Uterus (tissue), 3 donors: ENCODE measurements at regions not wholly inside any gene's neighbourhood (a gene's known extent, or its start where the extent isn't known, plus 50 kb on each side); places are given as distances from the start of the nearest gene placed in this dataset.

Source experiments
- DNase-seq, 2 donors: peaks; one replicate each; pipeline ENCODE4 v3.0.0-alpha.2; 2019 to 2020
- H3K27ac ChIP-seq, 2 donors: fragments of 200-600 bp; sonication (generic); 1 replicate in 1 of 2; 2 replicates in 1 of 2; pipeline ENCODE4 v1.5.1; 2016 to 2018
- H3K27me3 ChIP-seq, 2 donors: fragments of 200-600 bp; sonication (generic); one replicate each; pipeline ENCODE4 v1.5.1; 2018 to 2019; ENCODE audit warnings: control low read depth in 1 of 2
- H3K36me3 ChIP-seq, 2 donors: fragments of 200-600 bp; sonication (generic); one replicate each; pipeline ENCODE4 v1.5.1; 2019; ENCODE audit warnings: control low read depth in 1 of 2
- H3K4me1 ChIP-seq, 2 donors: fragments of 200-600 bp; sonication (generic); one replicate each; pipeline ENCODE4 v1.5.1; 2018 to 2019; ENCODE audit warnings: control low read depth in 1 of 2
- H3K4me3 ChIP-seq, 2 donors: fragments of 200-600 bp; sonication (generic); 1 replicate in 1 of 2; 2 replicates in 1 of 2; pipeline ENCODE4 v1.5.1; 2018 to 2019; ENCODE audit warnings: mild to moderate bottlenecking in 1 of 2
- H3K9me3 ChIP-seq, 2 donors: fragments of 200-600 bp; sonication (generic); one replicate each; pipeline ENCODE4 v1.5.1; 2019; ENCODE audit warnings: control low read depth in 1 of 2
- POLR2A ChIP-seq, 2 donors: fragments of 450-650 bp; IDR thresholded peaks; one replicate each; pipeline ENCODE4 v1.6.1; 2016; ENCODE audit warnings: antibody characterized with exemption in 2 of 2, mild to moderate bottlenecking in 1 of 2, moderate library complexity in 1 of 2
- intact Hi-C: fragments of 100-400 bp; cut with DNase I; formaldehyde crosslinking; loops from one replicate; pipeline ENCODE4 v1.15.1; 2023; ENCODE audit warnings: low total_unique reads
- TF ChIP-seq, protein P1 (sequence below), 4 experiments: fragments of 200-600 bp in 2 of 4; fragments of 450-650 bp in 2 of 4; sonication (generic) in 2 of 4; IDR thresholded peaks; one replicate each; pipeline ENCODE4 v1.5.1; 2016 to 2019; ENCODE audit warnings: antibody characterized with exemption in 4 of 4, mild to moderate bottlenecking in 2 of 4, moderate library complexity in 1 of 4
- donor health status: DM: yes; HTN: yes; CAD: no.

DNA sequence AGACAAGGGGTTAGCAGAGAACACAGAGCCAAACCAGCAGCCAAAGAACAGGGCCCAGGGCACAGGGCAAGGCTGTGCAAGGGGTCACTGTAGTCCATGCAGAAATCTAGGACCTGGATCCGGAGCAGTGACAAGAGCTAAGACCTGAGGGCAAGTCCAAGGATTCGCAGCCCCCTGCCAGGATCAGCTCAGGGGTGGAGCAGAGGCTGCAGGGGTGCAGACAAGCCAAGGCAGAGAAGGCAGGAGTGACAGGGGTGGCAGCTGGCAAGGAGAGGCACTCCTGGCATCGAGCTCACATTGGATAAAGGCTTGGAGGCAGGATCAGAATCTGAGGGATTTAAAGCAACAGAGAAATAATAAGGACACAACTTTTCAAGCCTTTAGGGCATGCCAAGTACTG, 80.7 kb upstream of the NANOS1 start:
- no peak for DNase-seq
- H3K27me3 ChIP-seq: no peaks in the 10 kb centered on the region
- intact Hi-C loops: no loop called here
- no peaks in the 10 kb centered on the region for H3K4me1 ChIP-seq
- no peaks in the 10 kb centered on the region for H3K36me3 ChIP-seq
- no peak overlapping the region for H3K4me3 ChIP-seq
- H3K27ac ChIP-seq: no peak overlapping the region
- TF ChIP-seq POLR2A (IDR thresholded peaks at IDR 0.05): no peak
- TF ChIP-seq, protein P1, sequence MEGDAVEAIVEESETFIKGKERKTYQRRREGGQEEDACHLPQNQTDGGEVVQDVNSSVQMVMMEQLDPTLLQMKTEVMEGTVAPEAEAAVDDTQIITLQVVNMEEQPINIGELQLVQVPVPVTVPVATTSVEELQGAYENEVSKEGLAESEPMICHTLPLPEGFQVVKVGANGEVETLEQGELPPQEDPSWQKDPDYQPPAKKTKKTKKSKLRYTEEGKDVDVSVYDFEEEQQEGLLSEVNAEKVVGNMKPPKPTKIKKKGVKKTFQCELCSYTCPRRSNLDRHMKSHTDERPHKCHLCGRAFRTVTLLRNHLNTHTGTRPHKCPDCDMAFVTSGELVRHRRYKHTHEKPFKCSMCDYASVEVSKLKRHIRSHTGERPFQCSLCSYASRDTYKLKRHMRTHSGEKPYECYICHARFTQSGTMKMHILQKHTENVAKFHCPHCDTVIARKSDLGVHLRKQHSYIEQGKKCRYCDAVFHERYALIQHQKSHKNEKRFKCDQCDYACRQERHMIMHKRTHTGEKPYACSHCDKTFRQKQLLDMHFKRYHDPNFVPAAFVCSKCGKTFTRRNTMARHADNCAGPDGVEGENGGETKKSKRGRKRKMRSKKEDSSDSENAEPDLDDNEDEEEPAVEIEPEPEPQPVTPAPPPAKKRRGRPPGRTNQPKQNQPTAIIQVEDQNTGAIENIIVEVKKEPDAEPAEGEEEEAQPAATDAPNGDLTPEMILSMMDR (IDR thresholded peaks at IDR 0.05): no peak
- no peaks in the 10 kb centered on the region for H3K9me3 ChIP-seq

DNA sequence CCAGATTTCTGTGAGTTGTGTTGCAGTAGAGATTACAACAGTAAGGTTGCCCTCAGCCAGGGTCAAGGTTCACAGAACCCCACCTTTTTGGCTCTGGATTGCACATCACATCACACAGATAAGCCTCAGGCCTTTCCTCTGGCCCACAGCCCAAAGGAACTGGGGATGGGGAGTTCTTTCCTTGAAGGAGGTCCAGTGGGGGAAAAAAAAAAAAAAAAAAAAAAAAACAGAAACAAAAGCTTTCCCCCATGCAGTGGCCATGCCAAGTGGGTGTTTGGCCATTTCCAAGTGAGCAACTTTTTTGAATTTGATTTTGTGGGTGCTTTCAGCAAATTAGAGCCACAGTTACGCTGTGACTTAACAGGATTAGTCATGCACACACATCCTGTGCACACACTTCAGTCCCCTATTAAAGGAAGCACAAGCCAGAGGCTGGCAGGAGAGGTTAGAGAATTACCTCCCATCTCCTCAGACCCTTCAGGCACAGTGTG, 79.3 kb upstream of the NANOS1 start:
- Histone ChIP-seq H3K9me3 (no peaks in the 10 kb centered on the region), H3K27ac (no peak overlapping the region), H3K36me3 (no peaks in the 10 kb centered on the region), H3K4me1 (no peaks in the 10 kb centered on the region), H3K27me3 (no peaks in the 10 kb centered on the region), H3K4me3 (no peak overlapping the region)
- intact Hi-C loops: no loop called here
- no peak for DNase-seq
- no peak for TF ChIP-seq POLR2A (IDR thresholded peaks at IDR 0.05)
- TF ChIP-seq, protein P1 (IDR thresholded peaks at IDR 0.05): no peak

DNA sequence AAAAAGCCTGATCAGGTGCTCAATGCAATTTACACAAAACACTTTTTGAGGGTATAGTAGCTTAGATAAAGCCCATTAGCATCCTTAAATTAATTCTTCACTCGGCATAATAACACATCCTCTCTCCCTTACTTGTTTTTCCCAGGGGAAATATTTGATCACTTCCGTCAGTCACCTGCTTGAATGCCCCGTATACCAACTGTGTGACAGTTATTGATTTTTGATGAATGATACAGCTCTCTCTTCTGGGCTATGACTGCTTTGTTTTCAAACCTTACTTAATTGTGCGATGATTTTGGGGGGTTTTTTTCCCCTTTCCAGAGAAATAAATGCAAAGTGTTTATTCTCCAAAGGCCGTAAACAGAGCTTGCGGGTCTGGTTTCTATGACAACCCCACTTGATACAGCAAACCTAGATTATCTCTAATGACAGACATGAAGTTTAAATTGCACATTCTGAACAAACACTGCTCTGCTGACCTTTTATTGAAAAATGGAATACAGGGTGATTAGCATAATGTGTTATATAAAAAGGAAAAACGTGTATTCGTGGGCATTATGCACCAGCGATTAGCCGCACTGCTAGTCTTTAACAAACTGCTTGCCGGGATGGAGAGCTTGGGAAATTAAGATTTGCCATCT, 78.4 kb upstream of the NANOS1 start:
- Histone ChIP-seq H3K4me3 (no peak overlapping the region), H3K4me1 (no peaks in the 10 kb centered on the region), H3K27ac (no peak overlapping the region), H3K9me3 (no peaks in the 10 kb centered on the region), H3K27me3 (no peaks in the 10 kb centered on the region), H3K36me3 (no peaks in the 10 kb centered on the region)
- intact Hi-C loops: no loop called here
- DNase-seq: no peak
- no peak for TF ChIP-seq POLR2A (IDR thresholded peaks at IDR 0.05)
- TF ChIP-seq, protein P1 (IDR thresholded peaks at IDR 0.05): no peak

DNA sequence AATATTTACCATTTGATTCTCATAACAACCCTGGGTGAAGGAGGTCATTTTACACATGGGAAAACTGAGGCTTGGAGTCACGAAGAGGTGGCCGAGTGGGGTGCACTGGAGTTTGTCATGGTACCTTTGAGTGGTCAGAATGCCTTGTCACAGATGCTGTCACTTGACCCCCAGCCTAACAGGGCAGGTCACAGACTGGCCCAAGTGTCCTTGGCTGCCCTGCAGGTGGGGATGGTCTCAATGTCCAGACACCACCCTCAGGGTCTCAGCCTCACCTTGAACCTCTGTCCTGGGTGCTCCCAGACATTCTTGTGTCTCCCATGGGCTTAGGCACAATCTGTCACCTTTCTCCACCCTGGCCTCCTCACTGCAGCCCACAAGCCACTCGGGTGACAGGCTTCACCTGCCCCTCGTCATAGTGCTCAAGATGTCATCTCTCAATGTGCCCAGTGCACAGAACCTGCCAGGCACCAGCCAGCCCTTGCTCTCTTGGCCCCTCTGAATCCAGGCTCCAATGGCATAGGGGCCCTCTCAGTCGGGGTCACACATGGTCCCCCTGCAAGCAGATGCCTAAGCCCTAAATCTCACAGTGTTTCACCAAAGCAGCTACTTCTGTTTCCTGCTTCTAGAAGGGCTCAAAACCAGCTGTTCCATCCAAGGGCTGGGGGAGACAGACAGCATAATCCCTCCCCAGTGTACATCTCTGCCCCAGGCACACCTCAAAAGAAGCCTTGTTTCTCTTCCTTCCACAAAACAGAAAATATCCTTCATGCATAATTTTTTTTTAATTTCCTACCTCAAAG, 76.8 kb upstream of the NANOS1 start:
- TF ChIP-seq POLR2A (IDR thresholded peaks at IDR 0.05): no peak
- TF ChIP-seq, protein P1 (IDR thresholded peaks at IDR 0.05): no peak
- Histone ChIP-seq H3K4me3 (no peak overlapping the region), H3K36me3 (no peaks in the 10 kb centered on the region), H3K9me3 (no peaks in the 10 kb centered on the region), H3K27me3 (no peaks in the 10 kb centered on the region), H3K4me1 (no peaks in the 10 kb centered on the region), H3K27ac (no peak overlapping the region)
- intact Hi-C loops: no loop called here
- DNase-seq: no peak
